Esophagus squamous epithelium (tissue), 5 donors: ENCODE measurements at regions not wholly inside any gene's neighbourhood (a gene's known extent, or its start where the extent isn't known, plus 50 kb on each side); places are given as distances from the start of the nearest gene placed in this dataset.

Experiments
- DNase-seq: peaks from one replicate; lab custom pipeline; 2025; lab: John Stamatoyannopoulos, UW
- H3K27ac ChIP-seq, 4 donors: fragments of 200-600 bp; sonication (generic); one replicate each; pipeline ENCODE4 v1.5.1; 2016 to 2019; ENCODE audit warnings: mild to moderate bottlenecking in 1 of 4
- H3K27me3 ChIP-seq, 4 donors: fragments of 200-600 bp; sonication (generic); 1 replicate in 3 of 4; 2 replicates in 1 of 4; pipeline versions ENCODE4 v1.5.1 to v1.6.0; 2017 to 2021; ENCODE audit warnings: antibody characterized with exemption in 1 of 4
- H3K36me3 ChIP-seq, 3 donors: fragments of 200-600 bp; sonication (generic); one replicate each; pipeline ENCODE4 v1.5.1; 2016 to 2019
- H3K4me1 ChIP-seq, 3 donors: fragments of 200-600 bp; sonication (generic); one replicate each; pipeline ENCODE4 v1.5.1; 2017 to 2019
- H3K4me3 ChIP-seq, 4 donors: fragments of 200-600 bp; sonication (generic); 1 replicate in 3 of 4; 2 replicates in 1 of 4; pipeline ENCODE4 v1.5.1; 2016 to 2019; ENCODE audit warnings: mild to moderate bottlenecking in 2 of 4, moderate library complexity in 1 of 4
- H3K9me3 ChIP-seq, 3 donors: fragments of 200-600 bp; sonication (generic); one replicate each; pipeline ENCODE4 v1.5.1; 2016 to 2019
- POLR2A ChIP-seq, 4 donors: fragments of 450-650 bp; IDR thresholded peaks; one replicate each; pipeline ENCODE4 v1.6.1; 2017; ENCODE audit warnings: antibody characterized with exemption in 4 of 4, mild to moderate bottlenecking in 4 of 4, moderate library complexity in 3 of 4
- WGBS, 2 donors: methylation state at CpG; one replicate each; pipeline ENCODE4 v1.1.5; 2018; 5-methylcytosine and 5-hydroxymethylcytosine counted together
- intact Hi-C: fragments of 100-400 bp; cut with DNase I; formaldehyde crosslinking; loops from one replicate; pipeline ENCODE4 v1.15.0; 2022
- TF ChIP-seq, protein P1 (sequence below), 6 experiments: fragments of 450-650 bp in 4 of 6; fragments of 200-600 bp in 2 of 6; sonication (generic) in 2 of 6; IDR thresholded peaks; one replicate each; pipeline ENCODE4 v1.5.1; 2016 to 2019; ENCODE audit warnings: antibody characterized with exemption in 6 of 6, mild to moderate bottlenecking in 4 of 6, moderate library complexity in 4 of 6
- donor health status: DM: yes; HTN: yes; CAD: no.

DNA sequence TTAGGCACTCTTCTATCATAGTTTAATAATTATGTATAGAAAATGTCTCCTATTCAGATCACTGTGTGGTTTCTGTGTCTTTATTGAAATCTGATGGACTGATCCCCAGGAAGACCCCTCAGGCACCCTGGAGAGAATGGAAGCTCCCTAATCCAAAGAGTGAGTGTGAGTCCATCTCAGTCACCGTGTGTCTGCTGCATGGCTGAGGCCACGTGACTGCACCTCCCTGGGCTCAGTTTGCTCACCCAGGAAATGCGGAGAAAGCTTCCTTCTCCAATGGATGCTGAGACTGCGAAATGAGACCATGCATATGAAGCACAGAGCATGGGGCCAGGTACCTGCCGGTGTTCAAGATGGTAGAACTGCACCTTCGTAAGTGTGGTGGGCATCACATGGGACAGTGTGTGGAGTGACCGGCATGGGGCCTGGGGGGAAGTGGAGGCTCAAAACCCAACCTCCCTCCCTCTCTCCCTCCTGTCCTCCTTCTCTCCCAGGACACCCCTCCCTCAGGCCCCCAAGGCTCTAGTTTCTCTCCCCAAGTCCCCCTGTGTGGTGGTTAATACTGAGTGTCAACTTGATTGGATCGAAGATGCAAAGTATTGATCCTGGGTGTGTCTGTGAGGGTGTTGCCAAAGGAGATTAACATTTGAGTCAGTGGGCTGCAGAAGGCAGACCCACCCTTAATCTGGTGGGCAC, 557.5 kb downstream of the PTPRU start:
- H3K36me3 ChIP-seq, result no peaks in the 10 kb centered on the region
- intact Hi-C loops, result loop anchor here (10.0 kb wide), 1 partner anchor 321 kb away; no protein-coding TSS in a partner anchor
- no peak overlapping the region for H3K4me3 ChIP-seq
- peaks cover 0 to 6% (median 0%) of the 10 kb centered on the region in 4 donors for H3K27me3 ChIP-seq
- H3K9me3 ChIP-seq, result peaks cover 0 to 5% (median 0%) of the 10 kb centered on the region in 3 donors
- H3K4me1 ChIP-seq, result no peaks in the 10 kb centered on the region
- WGBS, 2 donors, result 75 to 78% methylated on average over 6 to 8 of the region's 8 CpGs
- TF ChIP-seq POLR2A (IDR thresholded peaks at IDR 0.05), result no peak
- no peak overlapping the region for H3K27ac ChIP-seq
- no peak for DNase-seq

DNA sequence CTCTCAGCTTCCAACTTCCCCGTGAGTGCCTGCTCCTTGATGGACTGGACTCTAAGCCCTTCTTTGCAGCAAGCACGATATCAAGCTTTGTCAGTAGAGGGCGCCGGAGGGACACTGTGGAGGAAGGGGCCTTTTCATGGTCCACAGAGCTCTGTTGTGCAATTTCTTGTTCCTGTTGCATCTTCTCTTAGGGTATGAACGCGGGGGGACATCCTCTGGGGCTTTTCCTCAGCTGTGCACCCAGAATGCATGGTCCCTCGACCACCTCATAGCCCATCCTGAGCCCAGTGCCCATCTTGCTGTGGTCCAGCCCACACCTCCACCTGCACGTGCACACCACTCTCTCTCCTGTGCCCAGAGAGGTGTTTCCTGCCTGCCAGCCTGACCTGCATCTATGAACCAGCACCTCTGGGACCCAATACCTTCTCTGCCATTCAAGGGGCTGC, 556.8 kb downstream of the PTPRU start:
- H3K4me1 ChIP-seq, result no peaks in the 10 kb centered on the region
- TF ChIP-seq, protein P1, sequence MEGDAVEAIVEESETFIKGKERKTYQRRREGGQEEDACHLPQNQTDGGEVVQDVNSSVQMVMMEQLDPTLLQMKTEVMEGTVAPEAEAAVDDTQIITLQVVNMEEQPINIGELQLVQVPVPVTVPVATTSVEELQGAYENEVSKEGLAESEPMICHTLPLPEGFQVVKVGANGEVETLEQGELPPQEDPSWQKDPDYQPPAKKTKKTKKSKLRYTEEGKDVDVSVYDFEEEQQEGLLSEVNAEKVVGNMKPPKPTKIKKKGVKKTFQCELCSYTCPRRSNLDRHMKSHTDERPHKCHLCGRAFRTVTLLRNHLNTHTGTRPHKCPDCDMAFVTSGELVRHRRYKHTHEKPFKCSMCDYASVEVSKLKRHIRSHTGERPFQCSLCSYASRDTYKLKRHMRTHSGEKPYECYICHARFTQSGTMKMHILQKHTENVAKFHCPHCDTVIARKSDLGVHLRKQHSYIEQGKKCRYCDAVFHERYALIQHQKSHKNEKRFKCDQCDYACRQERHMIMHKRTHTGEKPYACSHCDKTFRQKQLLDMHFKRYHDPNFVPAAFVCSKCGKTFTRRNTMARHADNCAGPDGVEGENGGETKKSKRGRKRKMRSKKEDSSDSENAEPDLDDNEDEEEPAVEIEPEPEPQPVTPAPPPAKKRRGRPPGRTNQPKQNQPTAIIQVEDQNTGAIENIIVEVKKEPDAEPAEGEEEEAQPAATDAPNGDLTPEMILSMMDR (IDR thresholded peaks at IDR 0.05), result peak; percentile 27 to 76 (median 64)
- no peak for TF ChIP-seq POLR2A (IDR thresholded peaks at IDR 0.05)
- H3K27me3 ChIP-seq, result peaks cover 0 to 9% (median 0%) of the 10 kb centered on the region in 4 donors
- no peak overlapping the region for H3K4me3 ChIP-seq
- peaks cover 0 to 5% (median 0%) of the 10 kb centered on the region in 3 donors for H3K9me3 ChIP-seq
- WGBS, 2 donors, result 12 to 15% methylated on average over 6 to 8 of the region's 8 CpGs
- intact Hi-C loops, result loop anchor here (10.0 kb wide), 1 partner anchor 322 kb away; no protein-coding TSS in a partner anchor
- DNase-seq, result peak; percentile 11
- no peaks in the 10 kb centered on the region for H3K36me3 ChIP-seq
- H3K27ac ChIP-seq, result no peak overlapping the region

DNA sequence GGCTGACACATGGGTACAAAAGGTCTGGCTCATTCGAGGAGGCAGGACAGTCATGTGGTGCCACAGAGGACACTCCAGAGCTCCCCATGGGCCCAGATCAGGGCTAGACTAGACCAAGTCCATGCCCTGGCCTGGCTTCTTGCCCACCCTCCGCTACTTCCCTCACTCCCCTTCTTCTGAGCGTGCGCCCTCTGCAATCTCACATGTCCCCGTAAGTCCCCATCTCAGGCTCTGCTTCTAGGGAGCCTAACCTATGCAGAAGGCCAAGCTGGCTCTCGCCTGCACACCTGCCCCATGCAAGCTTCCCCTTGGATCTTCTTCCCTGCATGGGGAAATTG, 553.6 kb downstream of the PTPRU start:
- Histone ChIP-seq H3K27ac (no peak overlapping the region), H3K27me3 (peaks cover 0 to 31% (median 0%) of the 10 kb centered on the region in 4 donors), H3K4me3 (no peak overlapping the region), H3K9me3 (no peaks in the 10 kb centered on the region), H3K36me3 (no peaks in the 10 kb centered on the region), H3K4me1 (no peaks in the 10 kb centered on the region)
- 73% methylated on average over 5 to 6 of the region's 6 CpGs for WGBS, 2 donors
- TF ChIP-seq POLR2A (IDR thresholded peaks at IDR 0.05), result no peak
- TF ChIP-seq, protein P1 (IDR thresholded peaks at IDR 0.05), result no peak
- DNase-seq, result no peak
- intact Hi-C loops, result loop anchor here (10.0 kb wide), 1 partner anchor 325 kb away; no protein-coding TSS in a partner anchor

DNA sequence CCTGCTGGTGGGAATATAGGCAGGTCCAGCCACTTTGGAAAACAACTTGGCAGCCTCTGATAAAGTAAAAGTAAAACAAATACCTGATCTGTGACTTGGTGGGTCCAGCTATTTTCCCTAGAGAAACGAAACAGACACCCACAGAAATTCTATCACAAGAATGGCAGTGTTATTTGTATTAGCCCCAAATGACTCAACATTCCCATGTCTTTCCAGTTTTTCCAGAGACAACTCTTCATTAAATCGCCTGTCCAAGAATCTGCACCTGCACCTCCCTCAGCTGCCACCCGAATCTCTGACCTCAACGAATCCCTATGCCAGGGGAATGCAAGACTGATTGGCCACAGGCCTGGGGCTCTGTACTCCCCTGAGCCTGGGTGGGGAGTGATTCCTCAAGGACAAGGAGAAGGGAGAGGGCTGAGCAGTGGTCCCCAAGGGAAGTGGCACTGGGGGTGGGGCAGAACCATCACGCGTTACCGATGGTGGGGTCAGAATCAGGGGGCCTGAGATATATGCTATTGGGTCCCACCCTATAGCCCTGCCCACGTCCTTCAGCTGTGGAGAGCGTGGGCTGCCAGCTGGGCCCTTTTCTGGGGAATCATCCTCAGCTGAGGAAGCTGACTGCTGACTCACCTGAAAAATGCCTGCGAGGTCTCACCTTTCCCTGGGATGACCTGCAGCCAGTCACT, 553.0 kb downstream of the PTPRU start:
- WGBS, 2 donors, result 31 to 38% methylated on average over 8 to 9 of the region's 10 CpGs
- H3K27me3 ChIP-seq, result peaks cover 0 to 37% (median 0%) of the 10 kb centered on the region in 4 donors
- no peaks in the 10 kb centered on the region for H3K4me1 ChIP-seq
- H3K9me3 ChIP-seq, result no peaks in the 10 kb centered on the region
- intact Hi-C loops, result no loop called here
- no peak overlapping the region for H3K4me3 ChIP-seq
- TF ChIP-seq POLR2A (IDR thresholded peaks at IDR 0.05), result no peak
- TF ChIP-seq, protein P1 (IDR thresholded peaks at IDR 0.05), result no peak
- H3K27ac ChIP-seq, result no peak overlapping the region
- DNase-seq, result no peak
- H3K36me3 ChIP-seq, result no peaks in the 10 kb centered on the region

DNA sequence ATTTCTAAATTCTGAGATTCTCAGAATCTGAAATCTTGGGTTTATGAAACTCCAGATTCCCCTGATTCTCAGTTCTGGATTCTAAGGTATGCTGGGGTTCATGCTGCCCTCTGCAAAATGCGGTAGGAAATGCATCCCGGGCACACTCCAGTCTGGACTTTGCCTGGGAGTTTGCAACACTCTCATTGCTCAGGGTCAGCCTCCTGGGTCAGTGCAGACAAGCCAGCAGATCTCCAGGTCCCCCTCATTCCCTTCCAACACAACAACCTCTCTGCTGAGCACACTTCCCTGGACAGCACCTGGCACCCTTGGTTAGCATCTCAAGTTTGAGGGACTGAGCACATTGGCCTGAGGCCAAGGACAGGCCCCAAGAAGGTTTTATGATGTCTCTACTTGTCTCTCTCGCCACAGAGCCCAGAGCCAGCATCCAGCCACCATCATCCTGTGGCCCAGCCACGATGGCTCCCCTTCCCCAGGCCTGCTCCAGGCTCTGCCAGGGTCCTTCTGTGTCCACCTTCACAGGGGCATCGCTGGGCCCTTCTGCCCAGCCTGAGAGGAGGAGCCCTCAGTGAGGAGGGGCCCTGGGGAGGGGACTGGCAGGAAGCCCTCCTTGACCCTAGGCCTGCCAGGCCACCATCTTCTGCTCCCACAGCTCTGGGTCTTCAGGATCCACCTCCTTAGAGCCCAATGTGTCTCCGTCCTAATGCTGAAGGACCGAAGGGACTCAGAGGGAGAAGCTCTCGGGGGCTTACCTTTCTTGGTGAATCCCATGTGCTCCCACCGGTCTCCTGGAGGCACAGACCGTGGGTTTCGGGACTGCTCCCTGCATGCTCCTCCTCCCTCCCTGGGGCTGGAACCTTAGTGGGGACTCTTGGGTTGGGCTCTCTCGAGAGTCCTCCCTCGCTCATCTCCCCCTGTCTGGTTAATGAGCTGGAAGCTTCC, 550.7 kb downstream of the PTPRU start:
- no peaks in the 10 kb centered on the region for H3K36me3 ChIP-seq
- 80 to 81% methylated on average over 4 to 7 of the region's 13 CpGs for WGBS, 2 donors
- H3K9me3 ChIP-seq, result no peaks in the 10 kb centered on the region
- TF ChIP-seq POLR2A (IDR thresholded peaks at IDR 0.05), result no peak
- TF ChIP-seq, protein P1 (IDR thresholded peaks at IDR 0.05), result no peak
- intact Hi-C loops, result no loop called here
- DNase-seq, result no peak
- H3K27ac ChIP-seq, result no peak overlapping the region
- no peaks in the 10 kb centered on the region for H3K4me1 ChIP-seq
- H3K4me3 ChIP-seq, result no peak overlapping the region
- H3K27me3 ChIP-seq, result peaks cover 0 to 48% (median 0%) of the 10 kb centered on the region in 4 donors
